ENCODE measurements at regions not wholly inside any gene's neighbourhood (a gene's known extent, or its start where the extent isn't known, plus 50 kb on each side); places are given as distances from the start of the nearest gene placed in this dataset.
A peak's percentile ranks its signal among the peaks of the same experiment; 100 is the strongest.

GRCh38 chr3:127342735-127343134 lies 54.9 kb upstream of the PRR20G start:
- WGBS (ENCODE audit: insufficient coverage): 48% methylated on average over 8 of the region's 9 CpGs
- Histone ChIP-seq H3K27me3 (ENCODE audit: control insufficient read depth in 2 of 2, insufficient read depth in 2 of 2, low read length in 2 of 2) (peaks cover 16 to 19% of the 10 kb centered on the region in 2 donors), H3K79me2 (ENCODE audit: insufficient read depth, low read length) (no peaks in the 10 kb centered on the region), H3K4me2 (replicated peaks; ENCODE audit: extremely low read depth, low read length, poor library complexity, severe bottlenecking) (no peak overlapping the region), H3K9me3 (replicated peaks in 1 of 2; ENCODE audit: control insufficient read depth in 1 of 2, insufficient read depth in 1 of 2, low read length in 2 of 2) (peaks cover 7 to 12% of the 10 kb centered on the region in 2 donors), H3K4me1 (ENCODE audit: control insufficient read depth in 1 of 2, insufficient read depth in 2 of 2, low read length in 2 of 2) (no peaks in the 10 kb centered on the region), H3K9ac (ENCODE audit: insufficient read depth, low read length, poor library complexity, severe bottlenecking) (no peak overlapping the region), H3K36me3 (replicated peaks in 1 of 2; ENCODE audit: control insufficient read depth in 1 of 2, insufficient read depth in 2 of 2, low read length in 2 of 2) (no peaks in the 10 kb centered on the region), H3K4me3 (replicated peaks in 1 of 3; ENCODE audit: low read depth in 2 of 3, low read length in 3 of 3) (no peak overlapping the region), H4K20me1 (ENCODE audit: insufficient read depth, low read length) (no peaks in the 10 kb centered on the region), H3K27ac (ENCODE audit: low read depth in 1 of 2, low read length in 2 of 2) (no peak overlapping the region), H2AFZ (ENCODE audit: insufficient read depth, low read depth, low read length, poor library complexity, severe bottlenecking) (no peak overlapping the region)
- Mint-ChIP-seq H3K4me1 (peaks cover 5% of the 10 kb centered on the region), H3K4me3 (no peak overlapping the region), H3K36me3 (peaks cover 0 to 3% of the 10 kb centered on the region in 2 donors), H3K9me3 (peaks cover 3 to 14% (median 9%) of the 10 kb centered on the region in 7 donors), H3K27me3 (ENCODE audit: low read depth in 3 of 3) (peaks cover 22 to 44% (median 29%) of the 10 kb centered on the region in 3 donors), H3K27ac (no peak overlapping the region)
- intact Hi-C loops (cut with micrococcal nuclease): no loop called here
- TF ChIP-seq CTCF (IDR thresholded peaks at IDR 0.05): no peak
- no peak for DNase-seq

GRCh38 chr3:127339928-127340861 lies 52.3 kb upstream of the PRR20G start:
- no peak for DNase-seq
- Histone ChIP-seq H3K36me3 (replicated peaks in 1 of 2; ENCODE audit: control insufficient read depth in 1 of 2, insufficient read depth in 2 of 2, low read length in 2 of 2) (no peaks in the 10 kb centered on the region), H3K27ac (ENCODE audit: low read depth in 1 of 2, low read length in 2 of 2) (no peak overlapping the region), H3K27me3 (ENCODE audit: control insufficient read depth in 2 of 2, insufficient read depth in 2 of 2, low read length in 2 of 2) (peaks cover 27 to 44% of the 10 kb centered on the region in 2 donors), H3K4me1 (ENCODE audit: control insufficient read depth in 1 of 2, insufficient read depth in 2 of 2, low read length in 2 of 2) (no peaks in the 10 kb centered on the region), H3K4me3 (replicated peaks in 1 of 3; ENCODE audit: low read depth in 2 of 3, low read length in 3 of 3) (no peak overlapping the region), H4K20me1 (ENCODE audit: insufficient read depth, low read length) (no peaks in the 10 kb centered on the region), H3K9me3 (replicated peaks in 1 of 2; ENCODE audit: control insufficient read depth in 1 of 2, insufficient read depth in 1 of 2, low read length in 2 of 2) (peaks cover 7 to 17% of the 10 kb centered on the region in 2 donors), H3K9ac (ENCODE audit: insufficient read depth, low read length, poor library complexity, severe bottlenecking) (no peak overlapping the region), H3K4me2 (replicated peaks; ENCODE audit: extremely low read depth, low read length, poor library complexity, severe bottlenecking) (no peak overlapping the region), H3K79me2 (ENCODE audit: insufficient read depth, low read length) (no peaks in the 10 kb centered on the region), H2AFZ (ENCODE audit: insufficient read depth, low read depth, low read length, poor library complexity, severe bottlenecking) (no peak overlapping the region)
- H3K27ac Mint-ChIP-seq: peak overlapping the region in 1 of 7 donors; percentile 41
- intact Hi-C loops (cut with micrococcal nuclease): no loop called here
- WGBS (ENCODE audit: insufficient coverage): 66% methylated on average over 13 of the region's 20 CpGs
- H3K4me3 Mint-ChIP-seq: peak overlapping the region in 1 of 2 donors; percentile 23
- TF ChIP-seq CTCF (IDR thresholded peaks at IDR 0.05): no peak
- H3K27me3 Mint-ChIP-seq (ENCODE audit: low read depth in 3 of 3): peaks cover 33 to 53% (median 36%) of the 10 kb centered on the region in 3 donors
- H3K9me3 Mint-ChIP-seq: peaks cover 9 to 16% (median 11%) of the 10 kb centered on the region in 7 donors
- H3K4me1 Mint-ChIP-seq: peaks cover 5% of the 10 kb centered on the region
- peaks cover 0 to 3% of the 10 kb centered on the region in 2 donors for H3K36me3 Mint-ChIP-seq
